GM12878 (cell line): ENCODE measurements at regions not wholly inside any gene's neighbourhood (a gene's known extent, or its start where the extent isn't known, plus 50 kb on each side); places are given as distances from the start of the nearest gene placed in this dataset.

Experiments
- ATAC-seq: fragments of 200-7000 bp; cut with Tn5 transposase; 3 replicates; pipeline ENCODE4 v1.9.1; 2020; ENCODE audit warnings: mild to moderate bottlenecking, moderate library complexity
- BruUV-seq: library from RNA; stranded (reverse); fragments of 400-500 nt; replicated peaks from 2 replicates; lab custom pipeline; 2021; lab: Mats Ljungman, UMichigan
- CTCF ChIA-PET: fragments of 300-600 bp; sonication (Branson Sonifier 250); formaldehyde crosslinking; extraction: SDS; loops from one replicate; lab custom pipeline; 2021; ENCODE audit warnings: inconsistent platforms; lab: Yijun Ruan, JAX
- POLR2A ChIA-PET: fragments of 350-600 bp; formaldehyde crosslinking; extraction: SDS; loops from one replicate; lab custom pipeline; 2021; ENCODE audit warnings: inconsistent platforms; lab: Charles Lee
- RAD21 ChIA-PET: fragments of 300-600 bp; sonication (Branson Sonifier 250); formaldehyde crosslinking; loops from one replicate; lab custom pipeline; 2023; ENCODE audit warnings: antibody characterized with exemption; ENCODE audit not compliant: unreplicated experiment; lab: Charles Lee
- SMC1A ChIA-PET: fragments of 300-600 bp; sonication (Branson Sonifier 250); formaldehyde crosslinking; loops from one replicate; lab custom pipeline; 2023; ENCODE audit not compliant: unreplicated experiment, uncharacterized antibody; lab: Charles Lee
- DNase-seq: peaks from one replicate; pipeline ENCODE4 v3.0.0-alpha.2; 2011; ENCODE audit warnings: low read depth, low spot score
- FAIRE-seq: peaks from 3 replicates; lab custom pipeline; 2011; peaks lifted over from hg19 to GRCh38; lab: Jason Lieb, UNC
- H2AFZ ChIP-seq: 2 replicates; pipeline ENCODE4 v1.6.0; 2011; ENCODE audit warnings: low read depth, low read length, control low read depth; ENCODE audit not compliant: control insufficient read depth
- H3K27ac ChIP-seq: 2 replicates; pipeline ENCODE4 v1.5.1; 2011; ENCODE audit warnings: control low read depth; ENCODE audit not compliant: control insufficient read depth, insufficient read depth
- H3K27me3 ChIP-seq, 2 experiments: replicated peaks in 1 of 2; 2 replicates each; pipeline versions ENCODE4 v1.6.0 to v1.6.1; 2011; ENCODE audit warnings: low read length in 1 of 2; ENCODE audit not compliant: control insufficient read depth in 2 of 2, insufficient read depth in 2 of 2
- H3K36me3 ChIP-seq, 2 experiments: 2 replicates each; pipeline ENCODE4 v1.5.1; 2011; ENCODE audit warnings: low read length in 1 of 2; ENCODE audit not compliant: control insufficient read depth in 2 of 2, insufficient read depth in 2 of 2
- H3K4me1 ChIP-seq: 2 replicates; pipeline ENCODE4 v1.6.1; 2011; ENCODE audit warnings: mild to moderate bottlenecking, low read length, moderate library complexity, mixed read lengths; ENCODE audit not compliant: control insufficient read depth, insufficient read depth
- H3K4me2 ChIP-seq: 2 replicates; pipeline ENCODE4 v1.6.0; 2011; ENCODE audit warnings: control low read depth; ENCODE audit not compliant: control insufficient read depth, insufficient read depth
- H3K4me3 ChIP-seq: fragments of 200-600 bp; sonication (generic); 2 replicates; pipeline ENCODE4 v1.5.1; 2016
- H3K79me2 ChIP-seq: 2 replicates; pipeline ENCODE4 v1.6.0; 2011; ENCODE audit warnings: low read length; ENCODE audit not compliant: control insufficient read depth, insufficient read depth
- H3K9ac ChIP-seq: 2 replicates; pipeline ENCODE4 v1.8.0; 2011; ENCODE audit warnings: low read length, control low read depth, mixed read lengths; ENCODE audit not compliant: control insufficient read depth, insufficient read depth
- H3K9me3 ChIP-seq: replicated peaks from 3 replicates; pipeline ENCODE4 v1.5.1; 2011; ENCODE audit warnings: mild to moderate bottlenecking, low read length; ENCODE audit not compliant: control insufficient read depth, insufficient read depth
- H4K20me1 ChIP-seq: 2 replicates; pipeline ENCODE4 v1.6.0; 2011; ENCODE audit not compliant: control insufficient read depth, insufficient read depth
- BACH1 ChIP-seq: fragments of 450-650 bp; IDR thresholded peaks from 2 replicates; pipeline ENCODE4 v1.6.1; 2017; ENCODE audit warnings: mild to moderate bottlenecking, borderline replicate concordance
- E2F8 ChIP-seq: fragments of 450-650 bp; IDR thresholded peaks from 2 replicates; pipeline ENCODE4 v1.6.1; 2018; ENCODE audit warnings: mild to moderate bottlenecking, low read depth, moderate library complexity; ENCODE audit not compliant: partially characterized antibody
- EZH2 ChIP-seq: IDR thresholded peaks from 2 replicates; pipeline ENCODE4 v1.6.1; 2012; ENCODE audit warnings: low read depth, mild to moderate bottlenecking, control low read depth, inconsistent platforms, low read length, borderline replicate concordance; ENCODE audit not compliant: control insufficient read depth
- HCFC1 ChIP-seq: fragments of 150-350 bp; IDR thresholded peaks from 2 replicates; pipeline ENCODE4 v1.6.1; 2014; ENCODE audit warnings: low read length
- NBN ChIP-seq: fragments of 450-650 bp; IDR thresholded peaks from 2 replicates; pipeline ENCODE4 v1.6.1; 2016
- NR2F1 ChIP-seq: fragments of 450-650 bp; conservative IDR thresholded peaks from 2 replicates; pipeline ENCODE4 v1.6.1; 2017; ENCODE audit warnings: mild to moderate bottlenecking
- STAT1 ChIP-seq: fragments of 450-650 bp; conservative IDR thresholded peaks from 2 replicates; pipeline ENCODE4 v1.6.1; 2014; ENCODE audit warnings: antibody characterized with exemption, mild to moderate bottlenecking
- TARDBP ChIP-seq: IDR thresholded peaks from 2 replicates; pipeline ENCODE4 v1.6.1; 2016; ENCODE audit warnings: borderline replicate concordance
- TCF7 ChIP-seq: IDR thresholded peaks from 2 replicates; pipeline ENCODE4 v1.6.1; 2014; ENCODE audit warnings: antibody characterized with exemption, borderline replicate concordance
- ZBTB11 ChIP-seq: fragments of 450-650 bp; formaldehyde crosslinking; IDR thresholded peaks from 2 replicates; pipeline ENCODE4 v1.5.0; 2022; ENCODE audit warnings: mild to moderate bottlenecking, missing genetic modification characterization
- WGBS: methylation state at CpG from one replicate; pipeline ENCODE4 v1.1.6; 2016; ENCODE audit warnings: low lambda C conversion rate; ENCODE audit not compliant: insufficient replicate concordance, insufficient coverage; ENCODE audit errors: missing lambda C conversion rate; 5-methylcytosine and 5-hydroxymethylcytosine counted together
- in situ Hi-C: fragments of 300-500 bp; cut with MboI; formaldehyde crosslinking; loops from 9 replicates; pipeline ENCODE4 v1.14.3; 2018; ENCODE audit warnings: mixed read lengths
- intact Hi-C: fragments of 100-400 bp; cut with micrococcal nuclease; formaldehyde crosslinking; loops from one replicate; pipeline ENCODE4 v1.14.2; 2022; ENCODE audit not compliant: unreplicated experiment
- TF ChIP-seq, protein P1 (sequence below): fragments of 450-650 bp; conservative IDR thresholded peaks from 2 replicates; pipeline ENCODE4 v1.6.1; 2017; ENCODE audit warnings: mild to moderate bottlenecking, moderate library complexity
- TF ChIP-seq, protein P2 (sequence below): IDR thresholded peaks from 2 replicates; pipeline ENCODE4 v1.6.1; 2011; ENCODE audit warnings: borderline replicate concordance, low read depth, mild to moderate bottlenecking, moderate library complexity, mixed read lengths, low read length; ENCODE audit not compliant: insufficient read depth; ENCODE audit errors: extremely low read length

GRCh38 chr12:71219224-71219623, 61.4 kb upstream of the TSPAN8 start (continued):
- TF ChIP-seq, protein P1, sequence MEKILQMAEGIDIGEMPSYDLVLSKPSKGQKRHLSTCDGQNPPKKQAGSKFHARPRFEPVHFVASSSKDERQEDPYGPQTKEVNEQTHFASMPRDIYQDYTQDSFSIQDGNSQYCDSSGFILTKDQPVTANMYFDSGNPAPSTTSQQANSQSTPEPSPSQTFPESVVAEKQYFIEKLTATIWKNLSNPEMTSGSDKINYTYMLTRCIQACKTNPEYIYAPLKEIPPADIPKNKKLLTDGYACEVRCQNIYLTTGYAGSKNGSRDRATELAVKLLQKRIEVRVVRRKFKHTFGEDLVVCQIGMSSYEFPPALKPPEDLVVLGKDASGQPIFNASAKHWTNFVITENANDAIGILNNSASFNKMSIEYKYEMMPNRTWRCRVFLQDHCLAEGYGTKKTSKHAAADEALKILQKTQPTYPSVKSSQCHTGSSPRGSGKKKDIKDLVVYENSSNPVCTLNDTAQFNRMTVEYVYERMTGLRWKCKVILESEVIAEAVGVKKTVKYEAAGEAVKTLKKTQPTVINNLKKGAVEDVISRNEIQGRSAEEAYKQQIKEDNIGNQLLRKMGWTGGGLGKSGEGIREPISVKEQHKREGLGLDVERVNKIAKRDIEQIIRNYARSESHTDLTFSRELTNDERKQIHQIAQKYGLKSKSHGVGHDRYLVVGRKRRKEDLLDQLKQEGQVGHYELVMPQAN, result no peak

- no peaks in the 10 kb centered on the region for H4K20me1 ChIP-seq
- ChIA-PET SMC1A (interaction anchor here (0.5 kb wide), 1 partner anchor 1439 kb away, joined by 3 read pairs; no protein-coding TSS in a partner anchor), POLR2A (no interaction called here), RAD21 (interaction anchor here (0.5 to 2.4 kb wide), 2 partner anchors 29 to 174 kb away, joined by 3 to 8 read pairs; no protein-coding TSS in a partner anchor), CTCF (interaction anchor here (0.6 to 1.2 kb wide), 3 partner anchors 169 to 528 kb away, joined by 3 to 4 read pairs (median 3); no protein-coding TSS in a partner anchor)
- ATAC-seq (no peak), DNase-seq (no peak), FAIRE-seq (no peak)
- no peak overlapping the region for H3K4me2 ChIP-seq
- no peak overlapping the region for H2AFZ ChIP-seq
- H3K4me3 ChIP-seq, result no peak overlapping the region
- no peak overlapping the region for H3K27ac ChIP-seq
- no peaks in the 10 kb centered on the region for H3K36me3 ChIP-seq
- no peaks in the 10 kb centered on the region for H3K79me2 ChIP-seq
- H3K4me1 ChIP-seq, result no peaks in the 10 kb centered on the region
- in situ Hi-C loops (no loop called here), intact Hi-C loops (loop anchor here (5.0 kb wide), 1 partner anchor 529 kb away; no protein-coding TSS in a partner anchor)
- no peak overlapping the region for H3K9ac ChIP-seq
- 19% methylated on average over 1 of the region's 1 CpG for WGBS
- H3K9me3 ChIP-seq, result no peaks in the 10 kb centered on the region
- BruUV-seq, result no TSS peak
- H3K27me3 ChIP-seq, result no peaks in the 10 kb centered on the region
- TF ChIP-seq NR2F1 (no peak), STAT1 (no peak), BACH1 (no peak), TARDBP (no peak), HCFC1 (no peak), EZH2 (no peak), ZBTB11 (CRISPR knock-in tag) (no peak), E2F8 (no peak), TCF7 (no peak), NBN (no peak)
- TF ChIP-seq, protein P2, sequence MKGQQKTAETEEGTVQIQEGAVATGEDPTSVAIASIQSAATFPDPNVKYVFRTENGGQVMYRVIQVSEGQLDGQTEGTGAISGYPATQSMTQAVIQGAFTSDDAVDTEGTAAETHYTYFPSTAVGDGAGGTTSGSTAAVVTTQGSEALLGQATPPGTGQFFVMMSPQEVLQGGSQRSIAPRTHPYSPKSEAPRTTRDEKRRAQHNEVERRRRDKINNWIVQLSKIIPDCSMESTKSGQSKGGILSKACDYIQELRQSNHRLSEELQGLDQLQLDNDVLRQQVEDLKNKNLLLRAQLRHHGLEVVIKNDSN, result no peak
Observed at GRCh38 chr12:71218616-71219015, 60.8 kb upstream of the TSPAN8 start.
